Gastroesophageal sphincter (tissue), 4 donors: ENCODE measurements at regions not wholly inside any gene's neighbourhood (a gene's known extent, or its start where the extent isn't known, plus 50 kb on each side); places are given as distances from the start of the nearest gene placed in this dataset.

Source experiments
- ATAC-seq: fragments of 150-250 bp; one replicate; pipeline ENCODE4 v1.9.1; 2016; ENCODE audit warnings: mild to moderate bottlenecking, moderate library complexity
- H3K27ac ChIP-seq, 4 donors: fragments of 200-600 bp; sonication (generic) in 3 of 4; 1 replicate in 3 of 4; 2 replicates in 1 of 4; pipeline ENCODE4 v1.5.1; 2016 to 2019
- H3K27me3 ChIP-seq: fragments of 200-600 bp; sonication (generic); one replicate; pipeline ENCODE4 v1.5.1; 2019
- H3K36me3 ChIP-seq, 2 donors: fragments of 200-600 bp; sonication (generic); one replicate each; pipeline ENCODE4 v1.5.1; 2019; ENCODE audit warnings: control low read depth in 1 of 2
- H3K4me1 ChIP-seq, 3 donors: fragments of 200-600 bp; sonication (generic); 1 replicate in 2 of 3; 2 replicates in 1 of 3; pipeline ENCODE4 v1.5.1; 2016 to 2019; ENCODE audit warnings: control low read depth in 2 of 3
- H3K4me3 ChIP-seq, 2 donors: fragments of 200-600 bp; sonication (generic); one replicate each; pipeline ENCODE4 v1.5.1; 2019; ENCODE audit warnings: mild to moderate bottlenecking in 1 of 2, moderate library complexity in 1 of 2
- H3K9me3 ChIP-seq, 3 donors: fragments of 200-600 bp; sonication (generic); one replicate each; pipeline ENCODE4 v1.5.1; 2017 to 2019; ENCODE audit warnings: control low read depth in 2 of 3
- CTCF ChIP-seq, 4 experiments: fragments of 200-600 bp in 2 of 4; fragments of 450-650 bp in 2 of 4; sonication (generic) in 1 of 4; IDR thresholded peaks; one replicate each; pipeline ENCODE4 v1.5.1; 2017 to 2019; ENCODE audit warnings: antibody characterized with exemption in 4 of 4, mild to moderate bottlenecking in 2 of 4, moderate library complexity in 2 of 4
- EP300 ChIP-seq: sonication (generic); formaldehyde crosslinking; IDR thresholded peaks from one replicate; pipeline ENCODE4 v1.6.1; 2017; ENCODE audit warnings: antibody characterized with exemption, mild to moderate bottlenecking
- POLR2A ChIP-seq, 2 donors: fragments of 450-650 bp; IDR thresholded peaks; one replicate each; pipeline ENCODE4 v1.6.1; 2017; ENCODE audit warnings: antibody characterized with exemption in 2 of 2, mild to moderate bottlenecking in 2 of 2, moderate library complexity in 1 of 2
- POLR2AphosphoS5 ChIP-seq: sonication (generic); formaldehyde crosslinking; IDR thresholded peaks from one replicate; pipeline ENCODE4 v1.6.1; 2017; ENCODE audit warnings: antibody characterized with exemption
- WGBS, 2 donors: methylation state at CpG; one replicate each; pipeline ENCODE4 v1.1.5; 2018; ENCODE audit warnings: low coverage in 1 of 2; 5-methylcytosine and 5-hydroxymethylcytosine counted together

- no peak for ATAC-seq
- H3K4me3 ChIP-seq: no peak overlapping the region
- TF ChIP-seq POLR2AphosphoS5: no peak
- no peak for TF ChIP-seq CTCF (IDR thresholded peaks at IDR 0.05)
- no peak for TF ChIP-seq EP300
- no peak for TF ChIP-seq POLR2A (IDR thresholded peaks at IDR 0.05)
Observed at GRCh38 chr9:20138116-20138515, 349.3 kb upstream of the SLC24A2 start.

GRCh38 chr9:20137425-20137824 is 348.6 kb upstream of the SLC24A2 start:
- no peaks in the 10 kb centered on the region for H3K9me3 ChIP-seq
- TF ChIP-seq POLR2A (IDR thresholded peaks at IDR 0.05): no peak
- no peaks in the 10 kb centered on the region for H3K4me1 ChIP-seq
- H3K27me3 ChIP-seq: no peaks in the 10 kb centered on the region
- no peak for ATAC-seq
- 88% methylated on average over 1 of the region's 1 CpG; no CpG with 5 or more reads in 1 of the 2 donors for WGBS, 2 donors
- H3K36me3 ChIP-seq: no peaks in the 10 kb centered on the region
- no peak overlapping the region for H3K4me3 ChIP-seq
- H3K27ac ChIP-seq: no peak overlapping the region

More at GRCh38 chr9:20138116-20138515, 349.3 kb upstream of the SLC24A2 start:
- H3K27me3 ChIP-seq: no peaks in the 10 kb centered on the region
- no peaks in the 10 kb centered on the region for H3K36me3 ChIP-seq
- no peak overlapping the region for H3K27ac ChIP-seq
- H3K9me3 ChIP-seq: no peaks in the 10 kb centered on the region
- H3K4me1 ChIP-seq: no peaks in the 10 kb centered on the region

- ATAC-seq: no peak
Observed at GRCh38 chr9:20135119-20135697, 346.4 kb upstream of the SLC24A2 start.

GRCh38 chr9:20125727-20126126 is 336.9 kb upstream of the SLC24A2 start:
- H3K27ac ChIP-seq: no peak overlapping the region
- no peak overlapping the region for H3K4me3 ChIP-seq
- ATAC-seq: no peak
- TF ChIP-seq EP300 (no peak), POLR2AphosphoS5 (no peak), POLR2A (IDR thresholded peaks at IDR 0.05) (no peak), CTCF (IDR thresholded peaks at IDR 0.05) (no peak)
- no peaks in the 10 kb centered on the region for H3K4me1 ChIP-seq
- no peaks in the 10 kb centered on the region for H3K9me3 ChIP-seq
- H3K27me3 ChIP-seq: no peaks in the 10 kb centered on the region
- WGBS, 2 donors: 67 to 75% methylated on average over 1 of the region's 1 CpG
- no peaks in the 10 kb centered on the region for H3K36me3 ChIP-seq

More at GRCh38 chr9:20135119-20135697, 346.4 kb upstream of the SLC24A2 start:
- H3K27ac ChIP-seq: no peak overlapping the region
- H3K4me1 ChIP-seq: no peaks in the 10 kb centered on the region
- no peaks in the 10 kb centered on the region for H3K36me3 ChIP-seq
- no peak overlapping the region for H3K4me3 ChIP-seq
- TF ChIP-seq EP300 (no peak), POLR2A (IDR thresholded peaks at IDR 0.05) (no peak), POLR2AphosphoS5 (no peak), CTCF (IDR thresholded peaks at IDR 0.05) (no peak)
- WGBS, 2 donors: 64 to 85% methylated on average over 7 of the region's 7 CpGs
- no peaks in the 10 kb centered on the region for H3K9me3 ChIP-seq
- no peaks in the 10 kb centered on the region for H3K27me3 ChIP-seq

GRCh38 chr9:20119566-20119965 is 330.7 kb upstream of the SLC24A2 start:
- TF ChIP-seq CTCF (IDR thresholded peaks at IDR 0.05) (no peak), POLR2A (IDR thresholded peaks at IDR 0.05) (no peak), EP300 (no peak), POLR2AphosphoS5 (no peak)
- no peak overlapping the region for H3K27ac ChIP-seq
- H3K4me3 ChIP-seq: no peak overlapping the region
- no peaks in the 10 kb centered on the region for H3K4me1 ChIP-seq
- WGBS, 2 donors: 94 to 100% methylated on average over 1 of the region's 1 CpG
- no peaks in the 10 kb centered on the region for H3K27me3 ChIP-seq
- no peak for ATAC-seq
- no peaks in the 10 kb centered on the region for H3K36me3 ChIP-seq
- peaks cover 0 to 13% (median 0%) of the 10 kb centered on the region in 3 donors for H3K9me3 ChIP-seq
